ENCODE measurements at regions not wholly inside any gene's neighbourhood (a gene's known extent, or its start where the extent isn't known, plus 50 kb on each side); places are given as distances from the start of the nearest gene placed in this dataset.

- CTCF ChIA-PET, result no interaction called here
- DNase-seq (no peak), ATAC-seq (no peak)
- POLR2A ChIA-PET, result no interaction called here
- no peak overlapping the region for H3K27ac Mint-ChIP-seq
- no peak overlapping the region for H3K4me3 Mint-ChIP-seq
- no peaks in the 10 kb centered on the region for H3K4me1 Mint-ChIP-seq (ENCODE audit: low read depth)
- H3K36me3 Mint-ChIP-seq (ENCODE audit: low read depth), result no peaks in the 10 kb centered on the region
- no peaks in the 10 kb centered on the region for H3K9me3 Mint-ChIP-seq (ENCODE audit: insufficient read depth)
- no peaks in the 10 kb centered on the region for H3K27me3 Mint-ChIP-seq (ENCODE audit: low read depth)
Measured at GRCh38 chr20:52829111-52829510, 143.0 kb upstream of the TSHZ2 start.

DNA sequence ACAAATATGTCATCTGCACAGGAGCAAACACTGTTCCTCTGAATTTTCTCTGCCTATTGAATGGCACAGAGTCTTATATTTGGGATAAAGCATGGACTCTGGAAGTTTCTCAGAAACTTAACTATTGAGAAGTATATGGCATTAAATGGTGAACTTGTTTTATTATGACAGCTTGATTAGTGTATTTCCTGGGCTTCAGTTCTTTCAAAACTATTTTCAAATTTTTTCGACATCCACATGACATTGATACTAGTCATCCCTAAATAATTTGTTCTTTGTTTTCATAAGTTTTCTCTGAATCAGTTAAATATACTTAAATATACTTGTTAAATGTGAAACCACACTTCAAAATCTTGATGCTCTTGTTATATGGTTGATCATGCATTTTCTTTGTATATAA, 144.0 kb upstream of the TSHZ2 start:
- POLR2A ChIA-PET, result no interaction called here
- CTCF ChIA-PET, result no interaction called here
- no peaks in the 10 kb centered on the region for H3K4me1 Mint-ChIP-seq (ENCODE audit: low read depth)
- H3K27me3 Mint-ChIP-seq (ENCODE audit: low read depth), result no peaks in the 10 kb centered on the region
- H3K4me3 Mint-ChIP-seq, result no peak overlapping the region
- no peak for ATAC-seq
- no peak overlapping the region for H3K27ac Mint-ChIP-seq
- no peaks in the 10 kb centered on the region for H3K36me3 Mint-ChIP-seq (ENCODE audit: low read depth)
- DNase-seq, result no peak
- H3K9me3 Mint-ChIP-seq (ENCODE audit: insufficient read depth), result no peaks in the 10 kb centered on the region

GRCh38 chr20:52826722-52827121, 145.4 kb upstream of the TSHZ2 start:
- no peaks in the 10 kb centered on the region for H3K4me1 Mint-ChIP-seq (ENCODE audit: low read depth)
- no peak overlapping the region for H3K27ac Mint-ChIP-seq
- H3K27me3 Mint-ChIP-seq (ENCODE audit: low read depth), result no peaks in the 10 kb centered on the region
- no peak overlapping the region for H3K4me3 Mint-ChIP-seq
- ATAC-seq, result no peak
- H3K9me3 Mint-ChIP-seq (ENCODE audit: insufficient read depth), result no peaks in the 10 kb centered on the region
- ChIA-PET POLR2A (no interaction called here), CTCF (no interaction called here)
- DNase-seq, result no peak
- no peaks in the 10 kb centered on the region for H3K36me3 Mint-ChIP-seq (ENCODE audit: low read depth)

GRCh38 chr20:52826321-52826720, 145.8 kb upstream of the TSHZ2 start:
- no peaks in the 10 kb centered on the region for H3K4me1 Mint-ChIP-seq (ENCODE audit: low read depth)
- no peaks in the 10 kb centered on the region for H3K27me3 Mint-ChIP-seq (ENCODE audit: low read depth)
- H3K4me3 Mint-ChIP-seq, result no peak overlapping the region
- ChIA-PET CTCF (no interaction called here), POLR2A (no interaction called here)
- DNase-seq, result no peak
- H3K27ac Mint-ChIP-seq, result no peak overlapping the region
- no peaks in the 10 kb centered on the region for H3K9me3 Mint-ChIP-seq (ENCODE audit: insufficient read depth)
- no peaks in the 10 kb centered on the region for H3K36me3 Mint-ChIP-seq (ENCODE audit: low read depth)
- no peak for ATAC-seq

- Mint-ChIP-seq H3K27me3 (ENCODE audit: low read depth) (no peaks in the 10 kb centered on the region), H3K4me3 (no peak overlapping the region), H3K36me3 (ENCODE audit: low read depth) (no peaks in the 10 kb centered on the region), H3K9me3 (ENCODE audit: insufficient read depth) (no peaks in the 10 kb centered on the region), H3K27ac (no peak overlapping the region), H3K4me1 (ENCODE audit: low read depth) (no peaks in the 10 kb centered on the region)
- ATAC-seq, result no peak
- CTCF ChIA-PET, result no interaction called here
- POLR2A ChIA-PET, result no interaction called here
- no peak for DNase-seq
Measured at GRCh38 chr20:52824494-52825216, 147.5 kb upstream of the TSHZ2 start.

- no peaks in the 10 kb centered on the region for H3K9me3 Mint-ChIP-seq (ENCODE audit: insufficient read depth)
- H3K4me3 Mint-ChIP-seq, result no peak overlapping the region
- ChIA-PET POLR2A (no interaction called here), CTCF (no interaction called here)
- no peak overlapping the region for H3K27ac Mint-ChIP-seq
- H3K36me3 Mint-ChIP-seq (ENCODE audit: low read depth), result no peaks in the 10 kb centered on the region
- DNase-seq, result no peak
- H3K4me1 Mint-ChIP-seq (ENCODE audit: low read depth), result no peaks in the 10 kb centered on the region
- H3K27me3 Mint-ChIP-seq (ENCODE audit: low read depth), result no peaks in the 10 kb centered on the region
- ATAC-seq, result no peak
Measured at GRCh38 chr20:52823303-52823702, 148.9 kb upstream of the TSHZ2 start.

- CTCF ChIA-PET, result no interaction called here
- DNase-seq (no peak), ATAC-seq (no peak)
- Mint-ChIP-seq H3K4me1 (ENCODE audit: low read depth) (no peaks in the 10 kb centered on the region), H3K4me3 (no peak overlapping the region), H3K27me3 (ENCODE audit: low read depth) (no peaks in the 10 kb centered on the region), H3K9me3 (ENCODE audit: insufficient read depth) (no peaks in the 10 kb centered on the region), H3K27ac (no peak overlapping the region), H3K36me3 (ENCODE audit: low read depth) (no peaks in the 10 kb centered on the region)
- POLR2A ChIA-PET, result no interaction called here
Measured at GRCh38 chr20:52820641-52821292, 151.4 kb upstream of the TSHZ2 start.

GRCh38 chr20:52818491-52818890, 153.7 kb upstream of the TSHZ2 start:
- Mint-ChIP-seq H3K9me3 (ENCODE audit: insufficient read depth) (no peaks in the 10 kb centered on the region), H3K36me3 (ENCODE audit: low read depth) (no peaks in the 10 kb centered on the region), H3K4me3 (no peak overlapping the region), H3K27ac (no peak overlapping the region), H3K4me1 (ENCODE audit: low read depth) (no peaks in the 10 kb centered on the region), H3K27me3 (ENCODE audit: low read depth) (no peaks in the 10 kb centered on the region)
- POLR2A ChIA-PET, result no interaction called here
- DNase-seq, result no peak
- CTCF ChIA-PET, result no interaction called here
- no peak for ATAC-seq

- Mint-ChIP-seq H3K9me3 (ENCODE audit: insufficient read depth) (no peaks in the 10 kb centered on the region), H3K4me1 (ENCODE audit: low read depth) (no peaks in the 10 kb centered on the region), H3K27ac (no peak overlapping the region), H3K4me3 (no peak overlapping the region), H3K27me3 (ENCODE audit: low read depth) (no peaks in the 10 kb centered on the region), H3K36me3 (ENCODE audit: low read depth) (no peaks in the 10 kb centered on the region)
- POLR2A ChIA-PET, result no interaction called here
- ATAC-seq, result no peak
- CTCF ChIA-PET, result no interaction called here
- DNase-seq, result no peak
Measured at GRCh38 chr20:52817981-52818380, 154.2 kb upstream of the TSHZ2 start.

DNA sequence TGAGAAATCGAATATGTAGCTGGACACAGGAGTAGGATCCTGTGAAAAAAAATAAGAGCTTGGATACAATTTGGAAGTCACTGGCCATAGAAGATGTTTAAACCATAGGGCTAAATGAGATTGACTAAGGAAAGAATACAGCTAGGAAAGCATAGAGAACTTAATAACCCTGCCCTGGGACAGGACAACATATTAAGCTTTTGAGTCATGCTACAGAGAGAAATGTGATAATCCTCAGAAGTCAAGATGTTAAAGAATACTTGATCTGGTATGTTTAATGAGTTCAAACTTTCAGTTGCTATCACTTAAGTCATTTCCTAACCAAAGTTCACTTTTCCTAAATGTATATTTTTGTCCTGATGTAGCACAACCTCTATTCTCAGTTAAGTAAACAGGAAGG, 154.6 kb upstream of the TSHZ2 start:
- no peak overlapping the region for H3K27ac Mint-ChIP-seq
- ChIA-PET POLR2A (no interaction called here), CTCF (no interaction called here)
- no peak for DNase-seq
- H3K4me3 Mint-ChIP-seq, result no peak overlapping the region
- no peaks in the 10 kb centered on the region for H3K9me3 Mint-ChIP-seq (ENCODE audit: insufficient read depth)
- no peaks in the 10 kb centered on the region for H3K36me3 Mint-ChIP-seq (ENCODE audit: low read depth)
- no peak for ATAC-seq
- H3K27me3 Mint-ChIP-seq (ENCODE audit: low read depth), result no peaks in the 10 kb centered on the region
- H3K4me1 Mint-ChIP-seq (ENCODE audit: low read depth), result no peaks in the 10 kb centered on the region

- Mint-ChIP-seq H3K4me1 (ENCODE audit: low read depth) (no peaks in the 10 kb centered on the region), H3K36me3 (ENCODE audit: low read depth) (no peaks in the 10 kb centered on the region), H3K27ac (no peak overlapping the region), H3K27me3 (ENCODE audit: low read depth) (peaks cover 2% of the 10 kb centered on the region), H3K9me3 (ENCODE audit: insufficient read depth) (no peaks in the 10 kb centered on the region), H3K4me3 (no peak overlapping the region)
- CTCF ChIA-PET, result no interaction called here
- POLR2A ChIA-PET, result no interaction called here
- ATAC-seq, result no peak
- no peak for DNase-seq
Measured at GRCh38 chr20:52814371-52814770, 157.8 kb upstream of the TSHZ2 start.

GRCh38 chr20:52812231-52812847, 159.8 kb upstream of the TSHZ2 start:
- no peak overlapping the region for H3K4me3 Mint-ChIP-seq
- no peaks in the 10 kb centered on the region for H3K9me3 Mint-ChIP-seq (ENCODE audit: insufficient read depth)
- POLR2A ChIA-PET, result no interaction called here
- H3K36me3 Mint-ChIP-seq (ENCODE audit: low read depth), result no peaks in the 10 kb centered on the region
- H3K27ac Mint-ChIP-seq, result no peak overlapping the region
- ATAC-seq (no peak), DNase-seq (no peak)
- H3K4me1 Mint-ChIP-seq (ENCODE audit: low read depth), result no peaks in the 10 kb centered on the region
- H3K27me3 Mint-ChIP-seq (ENCODE audit: low read depth), result peaks cover 2% of the 10 kb centered on the region
- CTCF ChIA-PET, result no interaction called here

DNA sequence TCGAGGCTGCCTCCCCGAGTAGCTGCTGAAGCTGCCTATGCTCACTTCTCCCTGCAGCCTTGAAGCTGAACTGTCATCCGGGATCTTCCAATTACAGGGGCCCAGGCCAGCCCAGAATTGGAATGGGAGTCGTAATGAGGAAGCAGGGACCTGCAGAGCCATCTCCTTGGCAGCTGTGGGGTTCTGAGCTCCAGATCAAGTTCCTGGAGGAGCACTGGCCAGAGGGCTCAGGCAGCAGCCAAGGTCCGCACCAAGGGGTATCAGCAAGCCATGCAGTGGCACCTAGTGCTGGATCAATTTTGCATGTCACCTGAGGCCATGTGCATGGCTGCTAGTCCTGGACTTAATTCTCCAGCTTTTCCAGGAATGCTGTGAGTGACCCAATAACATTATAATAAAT, 163.2 kb upstream of the TSHZ2 start:
- H3K27ac Mint-ChIP-seq, result no peak overlapping the region
- H3K4me3 Mint-ChIP-seq, result no peak overlapping the region
- H3K36me3 Mint-ChIP-seq (ENCODE audit: low read depth), result no peaks in the 10 kb centered on the region
- CTCF ChIA-PET, result no interaction called here
- DNase-seq, result no peak
- H3K9me3 Mint-ChIP-seq (ENCODE audit: insufficient read depth), result no peaks in the 10 kb centered on the region
- POLR2A ChIA-PET, result no interaction called here
- H3K4me1 Mint-ChIP-seq (ENCODE audit: low read depth), result no peaks in the 10 kb centered on the region
- no peak for ATAC-seq
- H3K27me3 Mint-ChIP-seq (ENCODE audit: low read depth), result peaks cover 2% of the 10 kb centered on the region
